ENCODE measurements at regions not wholly inside any gene's neighbourhood (a gene's known extent, or its start where the extent isn't known, plus 50 kb on each side); places are given as distances from the start of the nearest gene placed in this dataset.
"Not testable (repeated sequence)": the region's sequence is repeated elsewhere in the genome, so short reads cannot be mapped to it uniquely, and the experiment has no call there.

GRCh38 chr10:80859279-80859678 lies 321.6 kb downstream of the SH2D4B start:
- not testable (repeated sequence) for DNase-seq (ENCODE audit: low read depth, low spot score)

- no peak for DNase-seq (ENCODE audit: low read depth, low spot score)
Measured at GRCh38 chr10:80860719-80861118, 323.0 kb downstream of the SH2D4B start.

GRCh38 chr10:80861882-80862281 lies 324.2 kb downstream of the SH2D4B start:
- no peak for DNase-seq (ENCODE audit: low read depth, low spot score)

GRCh38 chr10:80870282-80870681 lies 332.6 kb downstream of the SH2D4B start:
- no peak for DNase-seq (ENCODE audit: low read depth, low spot score)

GRCh38 chr10:80871083-80871482 lies 333.4 kb downstream of the SH2D4B start:
- DNase-seq (ENCODE audit: low read depth, low spot score), result no peak

- DNase-seq (ENCODE audit: low read depth, low spot score), result no peak
Measured at GRCh38 chr10:80878330-80878729, 340.6 kb downstream of the SH2D4B start.

- no peak for DNase-seq (ENCODE audit: low read depth, low spot score)
Measured at GRCh38 chr10:80890146-80890545, 352.4 kb downstream of the SH2D4B start.

GRCh38 chr10:80893256-80893655 lies 355.6 kb downstream of the SH2D4B start:
- no peak for DNase-seq (ENCODE audit: low read depth, low spot score)

GRCh38 chr10:80894311-80894791 lies 356.6 kb downstream of the SH2D4B start:
- DNase-seq (ENCODE audit: low read depth, low spot score), result peak; percentile 70

GRCh38 chr10:80894797-80895467 lies 357.2 kb downstream of the SH2D4B start:
- peak; percentile 48 for DNase-seq (ENCODE audit: low read depth, low spot score)

- no peak for DNase-seq (ENCODE audit: low read depth, low spot score)
Measured at GRCh38 chr10:80896076-80896475, 358.4 kb downstream of the SH2D4B start.

- DNase-seq (ENCODE audit: low read depth, low spot score), result no peak
Measured at GRCh38 chr10:80896959-80897358, 359.3 kb downstream of the SH2D4B start.

GRCh38 chr10:80900661-80901060 lies 363.0 kb downstream of the SH2D4B start:
- no peak for DNase-seq (ENCODE audit: low read depth, low spot score)

GRCh38 chr10:80908611-80909010 lies 370.9 kb downstream of the SH2D4B start:
- no peak for DNase-seq (ENCODE audit: low read depth, low spot score)

- no peak for DNase-seq (ENCODE audit: low read depth, low spot score)
Measured at GRCh38 chr10:80909254-80909653, 371.6 kb downstream of the SH2D4B start.

GRCh38 chr10:80917636-80918035 lies 379.9 kb downstream of the SH2D4B start:
- no peak for DNase-seq (ENCODE audit: low read depth, low spot score)

- no peak for DNase-seq (ENCODE audit: low read depth, low spot score)
Measured at GRCh38 chr10:80921032-80921431, 383.3 kb downstream of the SH2D4B start.

- DNase-seq (ENCODE audit: low read depth, low spot score), result peak; percentile 62
Measured at GRCh38 chr10:80924063-80924952, 386.6 kb downstream of the SH2D4B start.

GRCh38 chr10:80927419-80928078 lies 389.8 kb downstream of the SH2D4B start:
- no peak for DNase-seq (ENCODE audit: low read depth, low spot score)

- no peak for DNase-seq (ENCODE audit: low read depth, low spot score)
Measured at GRCh38 chr10:80938903-80939302, 401.2 kb downstream of the SH2D4B start.

- DNase-seq (ENCODE audit: low read depth, low spot score), result no peak
Measured at GRCh38 chr10:80945264-80945880, 407.7 kb downstream of the SH2D4B start.

- DNase-seq (ENCODE audit: low read depth, low spot score), result no peak
Measured at GRCh38 chr10:80946073-80946472, 408.4 kb downstream of the SH2D4B start.
